HCT116 (cell line): ENCODE measurements at regions not wholly inside any gene's neighbourhood (a gene's known extent, or its start where the extent isn't known, plus 50 kb on each side); places are given as distances from the start of the nearest gene placed in this dataset.

ENCODE experiments used
- ATAC-seq: fragments of 200-7000 bp; cut with Tn5 transposase; 2 replicates; pipeline ENCODE4 v1.9.1; 2020; ENCODE audit warnings: mild to moderate bottlenecking, moderate library complexity
- BruUV-seq: library from RNA; stranded (reverse); fragments of 400-500 nt; replicated peaks from 2 replicates; lab custom pipeline; 2021; lab: Mats Ljungman, UMichigan
- CTCF ChIA-PET: fragments of 300-600 bp; sonication (Branson Sonifier 250); formaldehyde crosslinking; loops from one replicate; lab custom pipeline; 2021; ENCODE audit warnings: antibody characterized with exemption; lab: Charles Lee
- POLR2A ChIA-PET: fragments of 300-600, 350-600 bp; sonication (Branson Sonifier 250); formaldehyde crosslinking; loops from one replicate; lab custom pipeline; 2021; ENCODE audit warnings: antibody characterized with exemption; lab: Charles Lee
- RAD21 ChIA-PET, 2 experiments: fragments of 300-600 bp; sonication (Branson Sonifier 250); formaldehyde crosslinking; loops; one replicate each; lab custom pipeline; 2023; ENCODE audit warnings: low total read pairs in 2 of 2; ENCODE audit not compliant: uncharacterized antibody in 2 of 2, unreplicated experiment in 2 of 2, low non-redundant PET in 1 of 2; lab: Charles Lee
- DNase-seq: peaks from one replicate; pipeline ENCODE4 v3.0.0-alpha.2; 2010; ENCODE audit warnings: low read depth, low spot score
- H2AFZ ChIP-seq: fragments of 200-600 bp; shearing (Covaris generic), sonication (generic); 2 replicates; pipeline ENCODE4 v1.6.1; 2017; ENCODE audit warnings: low read depth, mixed run types, mixed read lengths, antibody characterized with exemption, low read length; ENCODE audit not compliant: poor library complexity, severe bottlenecking
- H3K27ac ChIP-seq: 2 replicates; pipeline ENCODE4 v1.5.1; 2012; ENCODE audit warnings: low read depth, low read length
- H3K27me3 ChIP-seq: fragments of 200-600 bp; sonication (generic); 2 replicates; pipeline ENCODE4 v1.6.1; 2016; ENCODE audit warnings: mixed run types, low read length, mixed read lengths; ENCODE audit not compliant: insufficient read depth
- H3K36me3 ChIP-seq, 2 experiments: fragments of 200-500 bp in 1 of 2; fragments of 200-600 bp in 1 of 2; sonication (Bioruptor generic) in 1 of 2; sonication (generic) in 1 of 2; 2 replicates each; pipeline versions ENCODE4 v1.5.1 to v1.6.1; 2014 to 2016; ENCODE audit warnings: low read length in 2 of 2, inconsistent platforms in 1 of 2, mixed read lengths in 1 of 2, mixed run types in 1 of 2; ENCODE audit not compliant: insufficient read depth in 2 of 2, control insufficient read depth in 1 of 2
- H3K4me1 ChIP-seq, 2 experiments: fragments of 200-600 bp in 1 of 2; sonication (generic) in 1 of 2; 2 replicates each; pipeline versions ENCODE4 v1.5.1 to v1.6.1; 2012 to 2017; ENCODE audit warnings: low read length in 2 of 2, inconsistent platforms in 1 of 2, mild to moderate bottlenecking in 1 of 2, mixed read lengths in 1 of 2, mixed run types in 1 of 2, moderate library complexity in 1 of 2; ENCODE audit not compliant: insufficient read depth in 2 of 2, control insufficient read depth in 1 of 2
- H3K4me2 ChIP-seq: fragments of 200-600 bp; sonication (generic); 2 replicates; pipeline ENCODE4 v1.6.1; 2017; ENCODE audit warnings: mixed run types, low read length, mixed read lengths
- H3K4me3 ChIP-seq, 2 experiments: fragments of 200-600 bp in 1 of 2; sonication (generic) in 1 of 2; replicated peaks in 1 of 2; 2 replicates each; pipeline ENCODE4 v1.5.1; 2011 to 2016; ENCODE audit warnings: low read length in 2 of 2, control low read depth in 1 of 2, low read depth in 1 of 2, mild to moderate bottlenecking in 1 of 2, mixed read lengths in 1 of 2, mixed run types in 1 of 2
- H3K79me2 ChIP-seq: fragments of 200-600 bp; sonication (generic); 2 replicates; pipeline ENCODE4 v1.6.1; 2017; ENCODE audit warnings: mild to moderate bottlenecking, mixed run types, low read length, moderate library complexity, mixed read lengths; ENCODE audit not compliant: insufficient read depth
- H3K9ac ChIP-seq: fragments of 200-600 bp; sonication (generic); 2 replicates; pipeline ENCODE4 v1.6.1; 2016; ENCODE audit warnings: low read length, mixed read lengths
- H3K9me2 ChIP-seq: fragments of 200-600 bp; sonication (generic), shearing (Covaris generic); 2 replicates; pipeline ENCODE4 v1.6.1; 2017; ENCODE audit warnings: mixed run types, mild to moderate bottlenecking, moderate library complexity; ENCODE audit not compliant: insufficient read depth
- H3K9me3 ChIP-seq, 2 experiments: fragments of 200-500 bp in 1 of 2; fragments of 200-600 bp in 1 of 2; sonication (Bioruptor generic) in 1 of 2; sonication (generic) in 1 of 2; 2 replicates each; pipeline ENCODE4 v1.6.1; 2014 to 2017; ENCODE audit warnings: low read length in 2 of 2, mixed read lengths in 2 of 2, inconsistent platforms in 1 of 2, low read depth in 1 of 2, mild to moderate bottlenecking in 1 of 2, mixed run types in 1 of 2, moderate library complexity in 1 of 2; ENCODE audit not compliant: control insufficient read depth in 1 of 2, insufficient read depth in 1 of 2
- H4K20me1 ChIP-seq: fragments of 200-600 bp; sonication (generic), shearing (Covaris generic); 2 replicates; pipeline ENCODE4 v1.6.1; 2017; ENCODE audit warnings: mixed run types, mild to moderate bottlenecking, moderate library complexity; ENCODE audit not compliant: insufficient read depth
- CBX3 ChIP-seq: IDR thresholded peaks from 2 replicates; pipeline ENCODE4 v1.6.1; 2012; ENCODE audit warnings: low read depth
- CTCF ChIP-seq, 3 experiments: fragments of 200-600 bp in 1 of 3; sonication (generic) in 1 of 3; IDR thresholded peaks in 2 of 3; conservative IDR thresholded peaks in 1 of 3; 2 replicates each; pipeline ENCODE4 v1.5.1; 2012 to 2017; ENCODE audit warnings: low read depth in 2 of 3, low read length in 2 of 3, antibody characterized with exemption in 1 of 3, borderline replicate concordance in 1 of 3, control low read depth in 1 of 3, mild to moderate bottlenecking in 1 of 3, mixed read lengths in 1 of 3, mixed run types in 1 of 3, moderate library complexity in 1 of 3; ENCODE audit not compliant: insufficient read depth in 1 of 3
- EGR1 ChIP-seq: IDR thresholded peaks from 2 replicates; pipeline ENCODE4 v1.6.1; 2012; ENCODE audit warnings: low read depth
- ELF1 ChIP-seq: IDR thresholded peaks from 2 replicates; pipeline ENCODE4 v1.6.1; 2012; ENCODE audit warnings: low read depth, borderline replicate concordance
- FOSL1 ChIP-seq: IDR thresholded peaks from 2 replicates; pipeline ENCODE4 v1.6.1; 2012; ENCODE audit warnings: low read depth
- MAX ChIP-seq: IDR thresholded peaks from 2 replicates; pipeline ENCODE4 v1.6.1; 2012
- POLR2A ChIP-seq: IDR thresholded peaks from 2 replicates; pipeline ENCODE4 v1.7.0; 2011; ENCODE audit warnings: borderline replicate concordance; ENCODE audit not compliant: insufficient read depth, insufficient read length; ENCODE audit errors: extremely low read depth
- POLR2AphosphoS5 ChIP-seq: IDR thresholded peaks from 2 replicates; pipeline ENCODE4 v1.6.1; 2011; ENCODE audit warnings: mild to moderate bottlenecking, low read depth, low read length, moderate library complexity
- REST ChIP-seq: IDR thresholded peaks from 2 replicates; pipeline ENCODE4 v1.6.1; 2012; ENCODE audit warnings: low read depth
- SIN3A ChIP-seq: IDR thresholded peaks from 2 replicates; pipeline ENCODE4 v1.6.1; 2012; ENCODE audit warnings: low read depth
- TCF7L2 ChIP-seq: IDR thresholded peaks from 2 replicates; pipeline ENCODE4 v1.7.0; 2011; ENCODE audit warnings: borderline replicate concordance, inconsistent platforms; ENCODE audit not compliant: insufficient read depth, insufficient read length; ENCODE audit errors: extremely low read depth
- YY1 ChIP-seq: IDR thresholded peaks from 2 replicates; pipeline ENCODE4 v1.6.1; 2011; ENCODE audit warnings: low read length, low read depth, moderate library complexity, mild to moderate bottlenecking; ENCODE audit not compliant: insufficient replicate concordance; ENCODE audit errors: extremely low read depth
- ZFX ChIP-seq: fragments of 450-650 bp; IDR thresholded peaks from 2 replicates; pipeline ENCODE4 v1.6.1; 2017
- ZNF274 ChIP-seq: fragments of 200-500 bp; sonication (Bioruptor generic); IDR thresholded peaks from 2 replicates; pipeline ENCODE4 v1.6.1; 2014; ENCODE audit warnings: mild to moderate bottlenecking, low read depth, low read length, inconsistent platforms
- intact Hi-C: fragments of 100-400 bp; cut with micrococcal nuclease; formaldehyde crosslinking; loops from 2 replicates; pipeline ENCODE4 v1.10.0; 2022

- H3K79me2 ChIP-seq: no peaks in the 10 kb centered on the region
- H3K4me1 ChIP-seq: no peaks in the 10 kb centered on the region
- H3K4me2 ChIP-seq: no peak overlapping the region
- H3K27me3 ChIP-seq: no peaks in the 10 kb centered on the region
- H3K27ac ChIP-seq: no peak overlapping the region
- CTCF ChIA-PET: no interaction called here
- H3K4me3 ChIP-seq: no peak overlapping the region
- no TSS peak for BruUV-seq
- no peak overlapping the region for H2AFZ ChIP-seq
- no peaks in the 10 kb centered on the region for H3K9me3 ChIP-seq
- intact Hi-C loops: no loop called here
- 0 out of 2 replicates have a peak, but pooled peaks cover 3% of the 10 kb centered on the region for H3K9me2 ChIP-seq
- TF ChIP-seq MAX: no peak
- TF ChIP-seq REST: no peak
- TF ChIP-seq CTCF (IDR thresholded peaks at IDR 0.05 in 2 of 3, conservative IDR thresholded peaks at IDR 0.05 in 1 of 3; ENCODE audit: borderline replicate concordance in 1 of 3, insufficient read depth in 1 of 3, low read depth in 2 of 3, low read length in 2 of 3): no peak
- no peak for TF ChIP-seq YY1
- no peak for TF ChIP-seq ELF1
- TF ChIP-seq SIN3A: no peak
- no peak for TF ChIP-seq CBX3
- no peak for TF ChIP-seq TCF7L2
- TF ChIP-seq FOSL1: no peak
- TF ChIP-seq POLR2A: no peak
- TF ChIP-seq EGR1: no peak
- TF ChIP-seq ZNF274: no peak
- TF ChIP-seq ZFX: no peak
- no peak for TF ChIP-seq POLR2AphosphoS5
- H3K9ac ChIP-seq: no peak overlapping the region
- DNase-seq (no peak), ATAC-seq (no peak)
- POLR2A ChIA-PET: no interaction called here
- H4K20me1 ChIP-seq: no peaks in the 10 kb centered on the region
- H3K36me3 ChIP-seq: no peaks in the 10 kb centered on the region
- RAD21 ChIA-PET: no interaction called here
Observed at GRCh38 chr1:199163670-199164069, 524.8 kb downstream of the PTPRC start.
